Stimulated activated CD4-positive, alpha-beta T cell treated with anti-CD3 and anti-CD28 coated beads, Interleukin-12 subunit alpha, Interleukin-12 subunit beta, amount 100 ng/mL, for 48 hours (primary cell): ENCODE measurements at regions not wholly inside any gene's neighbourhood (a gene's known extent, or its start where the extent isn't known, plus 50 kb on each side); places are given as distances from the start of the nearest gene placed in this dataset.

ENCODE experiments used
- DNase-seq, 3 donors: peaks; one replicate each; pipeline ENCODE4 v3.0.0-alpha.2; 2020; ENCODE audit warnings: low read depth in 2 of 3, low spot score in 1 of 3

DNA sequence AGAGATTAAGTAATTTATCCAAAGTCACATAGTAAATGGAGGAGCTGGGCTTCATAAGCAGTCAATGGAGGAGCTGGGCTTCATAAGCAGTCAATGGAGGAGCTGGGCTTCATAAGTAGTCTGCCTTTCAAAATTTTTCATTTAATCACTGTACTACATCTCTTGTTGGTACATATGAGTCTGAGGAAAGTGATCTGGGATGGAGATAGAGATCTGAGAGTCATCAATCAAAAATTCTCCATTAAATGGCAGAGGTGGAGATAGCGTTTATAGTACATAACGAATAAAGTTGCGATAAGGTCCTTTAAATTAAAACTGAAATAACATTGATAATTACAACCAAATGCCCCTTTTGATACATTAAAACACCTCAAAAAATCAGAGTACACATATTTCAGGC, 189.3 kb downstream of the KLF5 start:
- DNase-seq: no peak

DNA sequence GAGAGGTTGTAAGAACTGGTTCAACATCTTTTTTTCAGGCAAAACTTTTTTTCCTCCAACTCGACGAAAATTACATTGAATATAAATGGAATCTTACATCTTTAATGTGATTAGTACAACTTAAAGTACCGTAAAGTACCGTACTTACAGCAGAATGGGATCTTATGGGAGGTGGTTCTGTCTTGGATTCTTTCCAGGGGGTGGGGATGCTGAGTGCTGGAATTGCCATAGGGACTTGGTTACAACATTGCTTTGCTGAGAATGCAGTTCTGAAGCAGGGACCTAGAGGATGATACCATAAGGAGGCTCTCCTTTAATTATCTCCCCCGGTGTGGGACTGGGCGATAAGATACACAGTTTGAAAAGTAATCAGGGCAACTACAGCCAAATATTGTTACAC, 186.4 kb downstream of the KLF5 start:
- DNase-seq: no peak

DNA sequence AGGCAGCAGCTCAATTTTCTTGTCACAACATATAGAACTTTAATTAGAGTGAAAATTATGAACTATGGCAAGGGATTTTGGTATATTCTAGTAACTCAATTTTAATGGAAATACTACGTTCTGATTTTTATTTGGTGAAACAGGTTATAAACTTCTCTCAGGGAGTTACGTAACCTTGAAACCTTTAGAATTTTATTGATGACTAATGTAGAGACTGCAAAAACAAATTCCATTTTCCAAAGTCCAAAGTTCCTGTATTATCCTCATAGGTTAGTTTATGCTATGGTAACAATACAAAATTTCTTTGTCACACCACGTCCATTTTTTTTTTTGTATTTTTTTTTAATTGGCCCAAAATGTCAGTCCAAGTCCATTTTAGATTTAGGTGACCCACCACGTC, 185.7 kb downstream of the KLF5 start:
- no peak for DNase-seq

DNA sequence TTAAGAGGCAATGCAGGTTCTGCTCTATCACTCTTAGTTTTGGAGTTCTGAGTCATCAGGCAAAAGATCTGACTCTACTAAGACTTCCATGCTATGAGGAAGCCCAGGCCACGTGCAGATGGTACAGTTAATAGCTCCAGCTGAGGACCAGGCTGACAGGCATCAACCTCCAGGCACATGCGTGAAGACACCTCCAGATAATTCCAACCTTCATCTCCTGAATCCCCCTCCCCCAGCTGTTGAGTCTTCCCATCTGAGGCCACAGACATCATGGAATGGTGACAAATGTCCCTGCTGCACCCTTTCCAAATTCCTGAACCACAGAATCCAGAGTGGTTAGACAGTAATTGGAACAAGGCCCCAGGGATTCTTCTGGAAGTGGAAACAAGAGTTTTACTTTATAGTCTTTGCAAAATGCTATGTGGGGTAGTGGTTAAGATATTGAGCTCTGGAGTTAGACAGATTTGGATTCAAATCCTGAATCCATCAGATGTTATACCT, 183.8 kb downstream of the KLF5 start:
- no peak for DNase-seq

DNA sequence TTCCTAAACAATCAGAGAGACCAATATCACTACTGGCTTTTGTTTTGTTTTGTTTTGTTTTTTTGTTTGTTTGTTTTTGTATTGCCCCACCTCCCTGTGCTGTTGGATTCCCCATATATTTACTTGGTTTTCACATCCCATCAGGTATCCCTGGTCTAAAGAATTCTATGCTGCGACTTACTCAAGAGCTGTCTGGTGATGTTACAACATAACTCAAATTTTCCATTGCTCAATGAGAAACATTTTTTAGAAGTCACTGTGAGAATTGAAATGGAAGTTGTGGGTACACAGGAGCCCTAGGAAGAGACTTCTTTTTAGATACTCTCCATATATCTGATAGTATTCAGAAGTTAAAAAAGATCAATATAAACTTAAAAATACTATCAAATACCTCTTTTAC, 181.4 kb downstream of the KLF5 start:
- no peak for DNase-seq

DNA sequence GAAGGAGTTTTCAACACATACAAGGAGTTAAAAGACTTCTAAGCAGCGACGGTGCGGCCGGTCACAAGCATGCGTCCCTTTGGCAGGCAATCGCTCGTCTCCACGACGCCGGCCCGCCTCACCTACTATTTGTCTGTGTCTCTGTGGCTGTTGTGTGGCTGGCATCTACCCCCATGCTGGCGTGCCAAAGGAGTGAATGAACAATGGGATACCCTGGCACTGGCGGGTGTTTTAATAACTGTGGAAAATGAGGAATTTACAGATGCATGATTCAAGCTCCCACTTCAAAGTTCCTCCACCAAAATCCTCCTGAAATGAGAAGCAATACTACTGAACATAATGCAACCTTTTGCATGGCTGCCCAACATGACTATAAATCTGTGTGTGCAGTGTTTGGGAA, 176.6 kb downstream of the KLF5 start:
- DNase-seq: no peak

DNA sequence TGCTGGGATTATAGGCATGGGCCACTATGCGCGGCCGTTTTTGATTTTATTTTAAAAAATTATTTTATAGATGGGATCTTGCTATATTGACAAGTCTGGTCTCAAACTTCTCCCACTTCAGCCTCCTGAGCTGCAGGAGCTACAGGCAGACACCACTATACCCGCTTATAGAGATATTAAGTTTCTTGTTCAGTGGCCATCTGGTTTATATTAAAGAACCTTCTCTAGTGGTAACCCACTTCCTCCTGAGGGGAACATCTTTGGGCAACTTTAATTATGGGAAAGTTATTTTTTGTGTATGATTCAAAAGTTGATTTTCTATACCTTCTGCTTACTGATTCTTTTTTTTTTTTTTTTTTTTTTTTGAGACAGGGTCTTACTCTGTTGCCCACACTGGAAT, 172.7 kb downstream of the KLF5 start:
- DNase-seq: no peak

DNA sequence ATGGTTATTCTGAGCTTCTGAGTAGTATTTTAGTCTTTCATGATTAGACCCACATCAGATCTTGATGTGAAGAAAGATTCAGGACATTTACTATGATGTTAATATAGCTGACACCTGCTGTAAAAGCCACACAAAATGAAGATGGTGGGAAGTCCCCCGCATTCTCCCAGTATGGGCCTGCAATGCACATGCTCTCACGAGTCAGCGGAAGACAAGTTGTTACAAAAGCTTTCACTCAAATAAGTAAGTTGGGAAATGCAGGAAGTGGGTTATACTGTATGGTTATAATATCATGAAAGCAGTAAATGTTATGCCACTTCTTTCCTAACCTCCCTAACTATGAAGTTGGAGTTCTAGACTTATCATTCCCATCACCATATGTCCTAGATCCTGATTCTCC, 171.9 kb downstream of the KLF5 start:
- DNase-seq: no peak

DNA sequence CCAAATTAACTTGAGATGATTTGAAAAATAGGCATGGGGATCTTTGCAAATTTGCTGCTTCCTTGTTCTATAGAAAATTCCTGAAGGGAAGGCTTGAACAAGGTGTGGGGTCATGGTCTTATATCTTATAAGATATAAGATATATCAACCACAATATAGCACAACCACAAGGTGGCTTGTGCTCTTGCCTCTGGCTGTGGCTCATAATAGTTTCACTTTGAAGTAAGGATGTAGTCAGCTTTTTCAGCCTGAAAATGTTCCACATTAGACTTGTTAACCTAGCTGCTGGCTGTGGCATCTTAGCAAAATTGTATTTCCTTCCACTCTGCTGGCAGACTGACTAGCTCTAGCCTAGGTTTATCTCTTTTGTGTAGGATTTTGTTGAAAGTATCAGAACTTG, 169.7 kb downstream of the KLF5 start:
- no peak for DNase-seq

DNA sequence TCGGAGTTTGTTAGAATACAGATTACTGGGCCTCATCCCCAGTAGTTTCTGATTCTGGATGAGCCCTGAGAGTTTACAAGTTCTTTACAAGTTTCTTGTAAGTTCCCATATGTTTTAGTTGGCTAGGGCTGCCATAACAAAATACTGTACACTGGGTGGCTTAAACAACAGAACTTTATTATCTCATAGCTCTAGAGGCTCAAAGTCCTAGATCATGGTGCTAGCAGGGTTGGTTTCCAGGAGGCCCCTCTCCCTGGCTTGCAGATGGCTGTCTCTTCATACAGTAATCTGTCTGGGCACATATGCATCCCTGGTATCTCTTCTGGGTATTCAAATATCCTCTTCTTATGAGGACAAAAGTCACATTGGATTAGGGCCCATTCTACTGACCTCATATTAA, 167.2 kb downstream of the KLF5 start:
- no peak for DNase-seq

DNA sequence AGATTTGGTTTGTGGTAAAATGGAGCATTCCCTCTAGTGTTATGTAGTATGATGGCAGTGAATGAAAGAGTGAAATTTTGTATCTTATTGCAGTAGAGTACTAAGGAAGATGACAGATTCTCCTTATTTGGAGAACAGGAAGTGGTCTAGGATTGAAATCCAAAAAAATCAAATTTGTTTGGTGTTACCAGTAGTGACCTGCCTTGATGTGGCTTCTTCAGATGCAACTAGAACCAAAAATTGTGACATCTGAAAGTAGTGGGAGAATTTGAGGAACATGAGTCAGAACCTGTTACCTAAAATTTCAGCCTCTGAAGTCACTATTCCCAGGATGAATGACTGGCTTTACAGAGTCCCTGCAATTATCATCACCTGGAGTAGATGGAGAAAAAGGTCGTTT, 165.9 kb downstream of the KLF5 start:
- no peak for DNase-seq

DNA sequence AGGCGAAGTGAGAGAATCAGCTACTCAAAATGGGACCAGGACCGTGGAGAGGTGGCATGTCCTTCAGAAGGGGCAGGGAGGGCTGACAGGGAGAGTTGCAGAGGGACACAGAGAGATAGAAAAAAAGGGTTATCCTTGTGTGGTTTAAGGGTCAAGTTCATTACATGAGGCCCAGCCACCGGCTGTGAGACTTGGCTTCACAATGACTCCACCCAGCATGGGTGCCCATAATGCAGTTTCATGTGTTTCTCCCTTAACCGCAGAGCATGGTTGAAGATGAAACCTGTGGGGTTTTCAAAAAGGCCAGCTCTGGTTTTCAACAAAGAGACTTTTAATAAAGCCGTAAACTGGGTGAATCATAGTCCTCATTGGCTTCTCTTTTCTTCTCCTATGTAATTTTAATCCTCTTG, 164.6 kb downstream of the KLF5 start:
- DNase-seq: peak; percentile 14 to 20 (median 19)

DNA sequence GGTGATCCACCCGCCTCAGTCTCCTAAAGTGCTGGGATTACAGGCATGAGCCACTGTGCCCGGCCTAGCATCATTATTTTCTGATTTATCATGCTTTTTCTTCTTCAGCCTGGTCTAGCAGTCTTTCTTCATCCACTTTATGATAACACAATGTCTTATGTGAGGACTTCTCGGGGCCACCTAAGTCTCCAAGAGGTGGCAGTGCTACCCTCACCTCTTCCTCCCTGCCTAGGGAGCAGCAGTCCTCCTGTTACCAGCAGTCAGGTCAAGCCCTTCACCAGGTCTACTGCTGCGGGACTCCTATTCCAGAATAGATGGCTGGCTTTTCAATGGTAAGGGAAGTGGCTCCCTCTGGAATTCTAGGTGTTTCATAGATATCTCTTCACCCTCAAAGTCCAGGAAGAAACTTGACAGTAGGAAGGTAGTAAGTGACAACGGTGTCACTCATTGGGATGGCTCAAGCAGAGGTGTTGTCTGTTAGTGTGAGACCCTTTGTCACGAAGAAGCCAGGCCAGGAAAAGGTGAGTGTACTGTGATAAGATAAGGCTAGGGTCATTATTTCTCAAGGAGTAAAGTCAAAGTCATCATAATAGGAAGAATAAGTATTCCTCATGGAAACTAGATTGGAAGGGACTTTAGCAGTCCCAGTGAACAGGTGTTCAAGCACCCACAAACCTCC, 164.0 kb downstream of the KLF5 start:
- DNase-seq: no peak

DNA sequence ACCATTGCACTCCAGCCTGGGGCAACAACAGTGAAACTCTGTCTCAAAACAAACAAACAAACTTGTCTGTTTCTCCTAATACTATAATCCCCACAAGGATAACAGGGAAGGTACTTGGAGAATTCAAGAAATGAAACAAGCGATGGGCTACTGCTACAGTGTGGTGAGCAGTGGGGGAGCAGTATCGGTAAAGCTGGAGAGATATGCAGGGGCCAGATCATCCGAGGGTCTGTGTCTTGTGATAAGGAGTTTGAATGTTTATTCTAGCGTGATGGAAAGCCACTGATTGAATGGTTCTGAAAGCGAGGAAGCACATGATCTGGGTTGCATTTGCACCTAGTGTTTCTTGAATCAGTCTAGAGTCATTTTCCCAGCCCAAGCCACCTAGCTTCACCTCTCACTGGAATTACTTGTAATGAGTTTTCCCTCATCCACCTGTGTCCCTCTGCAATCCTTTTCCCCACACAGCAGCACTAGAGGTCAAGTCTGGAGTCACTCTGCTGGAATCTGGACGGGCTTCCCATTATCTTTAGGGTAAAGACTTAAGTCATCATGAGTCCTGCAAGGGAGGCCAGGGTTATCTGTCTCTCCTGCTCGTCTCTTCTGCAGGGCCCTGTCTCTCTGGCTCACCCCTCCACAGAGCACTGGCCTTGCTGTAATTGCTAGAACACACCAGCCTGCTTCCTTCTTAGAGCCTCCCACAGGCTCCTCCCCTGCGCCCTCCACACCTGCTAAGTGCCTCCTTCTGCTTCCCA, 162.3 kb downstream of the KLF5 start:
- DNase-seq: no peak

DNA sequence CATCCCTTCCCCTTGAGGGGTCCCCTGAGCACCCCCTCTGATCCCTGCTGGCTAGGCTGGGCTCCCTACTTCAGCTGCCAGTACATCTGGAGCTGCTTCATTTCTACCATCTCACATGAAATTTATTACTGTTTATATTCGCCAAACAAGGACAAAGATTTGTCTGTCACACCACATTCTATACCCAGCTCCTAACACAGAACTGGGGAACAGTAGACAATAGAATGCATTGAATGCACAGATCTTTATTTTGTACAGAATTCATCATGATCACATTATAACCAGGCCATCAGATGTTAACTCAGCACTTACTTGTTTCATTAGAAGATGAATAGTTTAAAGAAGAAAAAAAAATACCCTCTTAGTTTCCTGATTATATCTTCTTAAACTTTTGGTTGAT, 159.4 kb downstream of the KLF5 start:
- DNase-seq: no peak

DNA sequence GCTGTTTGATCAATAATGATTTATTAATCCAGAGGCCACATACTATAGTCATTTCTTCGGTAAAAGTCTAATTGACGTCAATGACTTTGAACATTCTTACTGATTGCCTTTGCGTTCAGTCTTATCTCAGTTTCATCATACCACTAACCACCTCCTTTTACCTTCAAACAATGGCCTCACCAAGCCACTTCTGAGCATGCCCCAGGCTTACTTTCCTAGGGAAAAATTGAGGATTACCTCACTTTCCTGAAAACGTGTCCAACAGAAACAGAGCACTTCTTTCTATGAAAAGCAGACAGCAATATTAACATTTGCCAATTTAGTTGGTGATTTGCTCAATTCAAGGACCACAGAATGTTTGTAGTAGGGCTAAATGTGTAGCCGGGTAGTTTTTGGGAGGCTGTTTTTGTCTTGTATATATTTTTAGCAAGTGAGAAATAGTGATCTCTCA, 157.6 kb downstream of the KLF5 start:
- no peak for DNase-seq

DNA sequence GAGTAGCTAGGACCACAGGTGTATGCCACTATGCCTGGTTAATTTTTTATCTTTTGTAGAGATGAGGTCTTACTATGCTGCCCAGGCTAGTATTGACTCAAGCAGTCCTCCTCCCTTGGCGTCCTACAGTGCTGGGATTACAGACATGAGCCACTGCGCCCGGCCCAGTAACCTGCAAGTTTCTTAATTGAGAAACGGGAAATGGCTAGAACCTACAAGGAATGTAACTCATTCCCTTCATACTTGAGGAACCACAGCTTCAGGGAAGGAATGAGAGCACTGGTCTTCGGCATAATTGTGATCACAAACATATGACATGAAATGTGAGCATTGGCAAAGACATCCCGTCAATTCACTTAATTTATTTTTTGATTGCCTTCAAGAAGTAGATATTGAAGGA, 157.0 kb downstream of the KLF5 start:
- no peak for DNase-seq

DNA sequence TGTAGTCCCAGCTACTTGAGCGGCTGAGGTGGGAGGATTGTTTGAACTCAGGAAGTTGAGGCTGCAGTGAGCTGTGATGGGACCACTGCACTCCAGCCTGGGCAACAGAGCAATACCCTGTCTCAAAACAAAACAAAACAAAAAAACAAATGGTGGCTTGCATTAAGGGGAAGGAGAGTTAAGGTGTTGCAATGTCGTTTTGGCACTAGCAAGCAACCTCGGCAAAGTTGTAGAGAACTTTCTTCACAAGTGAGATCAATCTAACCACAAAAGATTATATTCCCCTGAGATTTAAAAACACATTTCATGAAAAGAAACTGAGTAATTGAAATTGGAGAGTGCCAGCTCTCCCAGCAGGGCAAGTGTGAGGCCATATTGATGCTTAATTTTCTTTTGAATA, 153.7 kb downstream of the KLF5 start:
- no peak for DNase-seq

DNA sequence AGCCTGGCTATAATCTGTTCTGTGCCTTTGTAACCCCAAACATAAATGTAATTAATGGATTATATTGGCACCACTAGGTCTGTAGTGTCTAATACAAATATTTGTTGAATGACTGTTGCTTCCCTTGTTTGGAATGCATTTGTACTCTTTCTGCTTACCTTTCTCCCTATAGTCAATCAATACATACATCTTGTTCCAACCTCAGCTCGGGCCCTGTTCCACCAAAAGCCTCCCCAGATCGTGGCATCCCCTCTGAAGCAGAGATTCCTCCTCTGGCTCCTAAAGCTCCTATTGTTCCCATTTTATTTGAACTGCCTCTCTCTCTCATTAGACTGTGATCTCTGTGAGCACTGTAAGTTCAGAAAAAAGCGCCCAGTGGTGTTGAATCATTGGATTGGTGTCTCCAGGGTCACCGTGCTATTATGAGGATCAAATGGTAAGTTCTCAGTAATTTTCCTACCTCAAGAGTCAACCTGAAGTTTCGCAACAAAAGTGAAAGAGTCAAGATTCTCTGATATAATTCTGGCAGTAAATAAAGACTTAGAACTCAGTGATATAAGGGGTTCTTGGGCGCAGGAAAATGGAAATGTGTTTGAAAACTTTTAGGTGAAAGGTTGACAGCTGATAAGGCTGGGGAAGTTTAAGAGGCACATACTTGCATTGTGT, 151.5 kb downstream of the KLF5 start:
- no peak for DNase-seq

DNA sequence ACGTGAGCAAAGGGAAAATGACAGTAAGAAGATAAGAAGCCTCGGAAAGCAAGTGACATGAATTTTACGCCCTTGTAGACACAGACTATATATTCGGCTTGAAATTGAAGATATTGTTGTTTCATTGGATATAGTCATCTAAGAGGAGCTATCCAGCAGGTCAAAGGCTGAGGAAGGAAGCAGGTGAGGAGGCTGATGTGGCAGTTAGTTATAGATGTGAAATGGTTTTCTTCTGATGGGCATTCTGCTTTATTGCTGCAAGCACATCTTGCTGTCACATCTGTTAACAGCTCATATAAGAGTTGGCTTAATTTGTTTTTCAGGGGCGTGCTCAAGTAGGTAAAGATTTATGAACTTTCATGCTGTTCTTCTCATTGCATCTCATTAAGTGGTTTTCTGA, 146.1 kb downstream of the KLF5 start:
- no peak for DNase-seq

DNA sequence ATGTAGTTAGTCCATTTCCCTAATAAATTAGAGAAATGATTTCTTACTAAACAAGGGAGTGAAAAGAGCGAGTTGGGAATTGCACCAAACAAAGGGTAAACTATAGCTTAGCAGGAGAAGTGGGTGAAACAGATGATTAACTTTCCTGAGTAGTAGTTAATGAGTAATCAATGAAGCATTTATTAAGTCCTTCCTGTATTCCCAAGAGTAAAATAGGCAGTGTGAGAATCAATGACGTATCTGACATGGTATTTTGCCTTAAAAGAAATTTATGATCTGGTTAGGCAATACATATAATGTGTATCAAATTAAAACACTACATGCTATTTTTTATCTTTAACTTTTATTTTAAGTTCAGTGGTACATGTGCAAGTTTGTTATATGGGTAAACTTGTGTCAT, 142.8 kb downstream of the KLF5 start:
- no peak for DNase-seq

DNA sequence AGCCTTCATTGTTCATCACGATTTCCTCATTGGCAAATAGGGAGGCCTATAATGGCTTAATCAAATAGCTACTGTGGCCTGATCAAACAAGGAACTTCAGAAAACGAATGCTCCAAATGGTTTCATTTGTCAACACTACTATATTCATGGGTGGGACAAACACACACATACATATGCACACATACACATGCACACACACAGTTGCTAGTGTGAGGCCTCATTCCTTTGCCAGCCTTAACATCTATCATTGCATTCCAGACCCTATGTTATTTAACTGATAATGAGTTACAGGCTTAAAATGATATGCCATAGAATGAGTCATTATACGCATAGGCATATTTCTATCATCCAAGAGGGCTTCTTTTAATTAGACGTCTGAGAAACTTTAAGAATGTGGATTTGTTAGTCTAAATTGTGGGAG, 140.2 kb downstream of the KLF5 start:
- DNase-seq: no peak
